DOHH2 (cell line): ENCODE measurements at regions not wholly inside any gene's neighbourhood (a gene's known extent, or its start where the extent isn't known, plus 50 kb on each side); places are given as distances from the start of the nearest gene placed in this dataset.

Source experiments
- EZH2phosphoT487 ChIP-seq: fragments of 200-600 bp; sonication (generic); IDR thresholded peaks from 2 replicates; pipeline ENCODE4 v1.6.1; 2017; ENCODE audit warnings: borderline replicate concordance, mild to moderate bottlenecking, antibody characterized with exemption, low read length, moderate library complexity, mixed read lengths
- TF ChIP-seq, protein P1 (sequence below): fragments of 200-600 bp; sonication (generic); IDR thresholded peaks from one replicate; pipeline ENCODE4 v1.5.1; 2014; ENCODE audit warnings: antibody characterized with exemption, mild to moderate bottlenecking, low read depth, low read length; ENCODE audit not compliant: poor library complexity, severe bottlenecking

- TF ChIP-seq, protein P1, sequence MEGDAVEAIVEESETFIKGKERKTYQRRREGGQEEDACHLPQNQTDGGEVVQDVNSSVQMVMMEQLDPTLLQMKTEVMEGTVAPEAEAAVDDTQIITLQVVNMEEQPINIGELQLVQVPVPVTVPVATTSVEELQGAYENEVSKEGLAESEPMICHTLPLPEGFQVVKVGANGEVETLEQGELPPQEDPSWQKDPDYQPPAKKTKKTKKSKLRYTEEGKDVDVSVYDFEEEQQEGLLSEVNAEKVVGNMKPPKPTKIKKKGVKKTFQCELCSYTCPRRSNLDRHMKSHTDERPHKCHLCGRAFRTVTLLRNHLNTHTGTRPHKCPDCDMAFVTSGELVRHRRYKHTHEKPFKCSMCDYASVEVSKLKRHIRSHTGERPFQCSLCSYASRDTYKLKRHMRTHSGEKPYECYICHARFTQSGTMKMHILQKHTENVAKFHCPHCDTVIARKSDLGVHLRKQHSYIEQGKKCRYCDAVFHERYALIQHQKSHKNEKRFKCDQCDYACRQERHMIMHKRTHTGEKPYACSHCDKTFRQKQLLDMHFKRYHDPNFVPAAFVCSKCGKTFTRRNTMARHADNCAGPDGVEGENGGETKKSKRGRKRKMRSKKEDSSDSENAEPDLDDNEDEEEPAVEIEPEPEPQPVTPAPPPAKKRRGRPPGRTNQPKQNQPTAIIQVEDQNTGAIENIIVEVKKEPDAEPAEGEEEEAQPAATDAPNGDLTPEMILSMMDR, result no peak
- no peak for TF ChIP-seq EZH2phosphoT487
Observed at GRCh38 chr9:135410421-135410820, 69.2 kb upstream of the PPP1R26 start.
